H9 (cell line): ENCODE measurements at regions not wholly inside any gene's neighbourhood (a gene's known extent, or its start where the extent isn't known, plus 50 kb on each side); places are given as distances from the start of the nearest gene placed in this dataset.
"Not testable (repeated sequence)": the region's sequence is repeated elsewhere in the genome, so short reads cannot be mapped to it uniquely, and the experiment has no call there.

Experiments
- DNase-seq: peaks from one replicate; pipeline ENCODE4 v3.0.0-alpha.2; 2017
- H2AFZ ChIP-seq: one replicate; pipeline ENCODE4 v1.6.1; 2013; ENCODE audit warnings: mild to moderate bottlenecking, low read length, control low read depth, moderate library complexity
- H2AK5ac ChIP-seq: 2 replicates; pipeline ENCODE4 v1.6.1; 2013; ENCODE audit warnings: low read length, control low read depth, mixed read lengths; ENCODE audit not compliant: insufficient read length
- H2BK120ac ChIP-seq: one replicate; pipeline ENCODE4 v1.6.1; 2013; ENCODE audit warnings: low read depth, mild to moderate bottlenecking, low read length, control low read depth, inconsistent platforms; ENCODE audit not compliant: poor library complexity, severe bottlenecking
- H2BK12ac ChIP-seq: 2 replicates; pipeline ENCODE4 v1.6.1; 2013; ENCODE audit warnings: low read length, control low read depth, mixed read lengths, low read depth; ENCODE audit not compliant: insufficient read length
- H2BK15ac ChIP-seq: 2 replicates; pipeline ENCODE4 v1.6.1; 2013; ENCODE audit warnings: low read depth, low read length, control low read depth
- H2BK20ac ChIP-seq: one replicate; pipeline ENCODE4 v1.6.1; 2013; ENCODE audit warnings: low read depth, mild to moderate bottlenecking, low read length, control low read depth, inconsistent platforms; ENCODE audit not compliant: poor library complexity, severe bottlenecking
- H2BK5ac ChIP-seq: 2 replicates; pipeline ENCODE4 v1.6.1; 2013; ENCODE audit warnings: low read length, control low read depth, mixed read lengths; ENCODE audit not compliant: insufficient read length
- H3K14ac ChIP-seq: 2 replicates; pipeline ENCODE4 v1.6.1; 2013; ENCODE audit warnings: low read length, control low read depth; ENCODE audit not compliant: insufficient read depth
- H3K18ac ChIP-seq: 2 replicates; pipeline ENCODE4 v1.6.1; 2013; ENCODE audit warnings: low read depth, mild to moderate bottlenecking, mixed read lengths, low read length, control low read depth; ENCODE audit not compliant: insufficient read length
- H3K23ac ChIP-seq: 2 replicates; pipeline ENCODE4 v1.6.1; 2013; ENCODE audit warnings: low read length, control low read depth, mixed read lengths, low read depth; ENCODE audit not compliant: insufficient read length
- H3K23me2 ChIP-seq: 2 replicates; pipeline ENCODE4 v1.6.1; 2013; ENCODE audit warnings: low read depth, mild to moderate bottlenecking, mixed read lengths, low read length, control low read depth; ENCODE audit not compliant: insufficient read length, poor library complexity, severe bottlenecking
- H3K27ac ChIP-seq: 2 replicates; pipeline ENCODE4 v1.5.1; 2013; ENCODE audit warnings: low read length, control low read depth, mixed read lengths, low read depth; ENCODE audit not compliant: insufficient read length
- H3K27me3 ChIP-seq: 2 replicates; pipeline ENCODE4 v1.6.1; 2013; ENCODE audit warnings: low read length, control low read depth, inconsistent platforms; ENCODE audit not compliant: insufficient read depth
- H3K4ac ChIP-seq: 2 replicates; pipeline ENCODE4 v1.6.1; 2013; ENCODE audit warnings: low read depth, mild to moderate bottlenecking, control low read depth, inconsistent platforms, low read length, moderate library complexity
- H3K4me1 ChIP-seq: 2 replicates; pipeline ENCODE4 v1.6.1; 2013; ENCODE audit warnings: low read length, control low read depth, inconsistent platforms; ENCODE audit not compliant: insufficient read depth
- H3K4me2 ChIP-seq: 2 replicates; pipeline ENCODE4 v1.6.1; 2013; ENCODE audit warnings: low read length, control low read depth, mixed read lengths; ENCODE audit not compliant: insufficient read length, insufficient read depth
- H3K56ac ChIP-seq: 2 replicates; pipeline ENCODE4 v1.6.1; 2013; ENCODE audit warnings: low read depth, mild to moderate bottlenecking, mixed read lengths, low read length, control low read depth; ENCODE audit not compliant: insufficient read length
- H3K79me1 ChIP-seq: 2 replicates; pipeline ENCODE4 v1.6.1; 2013; ENCODE audit warnings: low read depth, mild to moderate bottlenecking, moderate library complexity, low read length, control low read depth, inconsistent platforms; ENCODE audit not compliant: insufficient read depth, poor library complexity, severe bottlenecking
- H3K79me2 ChIP-seq: 2 replicates; pipeline ENCODE4 v1.6.1; 2013; ENCODE audit warnings: low read length, control low read depth, inconsistent platforms; ENCODE audit not compliant: insufficient read depth
- H3K9ac ChIP-seq: 2 replicates; pipeline ENCODE4 v1.6.1; 2013; ENCODE audit warnings: low read length, control low read depth, mixed read lengths; ENCODE audit not compliant: insufficient read length; ENCODE audit errors: extremely low read depth
- H3K9me3 ChIP-seq: one replicate; pipeline ENCODE4 v1.6.1; 2013; ENCODE audit warnings: low read depth, low read length, inconsistent platforms; ENCODE audit not compliant: control insufficient read depth
- H3T11ph ChIP-seq: one replicate; pipeline ENCODE4 v1.6.1; 2013; ENCODE audit warnings: mild to moderate bottlenecking, low read length, control low read depth, inconsistent platforms
- H4K20me1 ChIP-seq: one replicate; pipeline ENCODE4 v1.6.1; 2013; ENCODE audit not compliant: control insufficient read depth, insufficient read length, insufficient read depth
- H4K5ac ChIP-seq: 2 replicates; pipeline ENCODE4 v1.6.1; 2013; ENCODE audit warnings: low read depth, mild to moderate bottlenecking, mixed read lengths, low read length, control low read depth; ENCODE audit not compliant: insufficient read length
- H4K8ac ChIP-seq: replicated peaks from 2 replicates; pipeline ENCODE4 v1.6.1; 2013; ENCODE audit warnings: low read length, control low read depth, mixed read lengths, low read depth; ENCODE audit not compliant: insufficient read length
- H4K91ac ChIP-seq: 2 replicates; pipeline ENCODE4 v1.6.1; 2013; ENCODE audit warnings: low read depth, mild to moderate bottlenecking, moderate library complexity, mixed read lengths, low read length, control low read depth; ENCODE audit not compliant: insufficient read length
- H3K27ac Mint-ChIP-seq, 3 experiments: 2 replicates in 2 of 3; 3 replicates in 1 of 3; pipeline ENCODE4 v1.8.0; 2020 to 2021; ENCODE audit warnings: mixed read lengths in 3 of 3, mild to moderate bottlenecking in 1 of 3, moderate library complexity in 1 of 3
- H3K27me3 Mint-ChIP-seq: 2 replicates; pipeline ENCODE4 v1.8.0; 2021; ENCODE audit warnings: low read depth, mild to moderate bottlenecking, moderate library complexity, mixed read lengths
- H3K36me3 Mint-ChIP-seq, 3 experiments: 2 replicates in 2 of 3; 3 replicates in 1 of 3; pipeline ENCODE4 v1.8.0; 2020 to 2021; ENCODE audit warnings: low read depth in 3 of 3, mixed read lengths in 3 of 3; ENCODE audit not compliant: insufficient read depth in 1 of 3
- H3K4me1 Mint-ChIP-seq, 2 experiments: 2 replicates each; pipeline ENCODE4 v1.8.0; 2020; ENCODE audit warnings: mixed read lengths in 2 of 2
- H3K4me3 Mint-ChIP-seq, 2 experiments: 2 replicates in 1 of 2; 3 replicates in 1 of 2; pipeline ENCODE4 v1.8.0; 2020 to 2021; ENCODE audit warnings: mild to moderate bottlenecking in 2 of 2, mixed read lengths in 2 of 2, moderate library complexity in 1 of 2
- H3K9me3 Mint-ChIP-seq, 2 experiments: 2 replicates in 1 of 2; 3 replicates in 1 of 2; pipeline ENCODE4 v1.8.0; 2020; ENCODE audit warnings: mild to moderate bottlenecking in 2 of 2, mixed read lengths in 2 of 2, moderate library complexity in 1 of 2
- WGBS: extraction: QIAGEN DNeasy Blood & Tissue Kit; methylation state at CpG from one replicate; pipeline ENCODE4 v1.1.7; 2013; ENCODE audit warnings: missing lambda C conversion rate, low lambda C conversion rate, mixed read lengths; ENCODE audit not compliant: insufficient read length; ENCODE audit errors: extremely low coverage; 5-methylcytosine and 5-hydroxymethylcytosine counted together
- TF ChIP-seq, protein P1 (sequence below): fragments of 200-600 bp; sonication (generic); conservative IDR thresholded peaks from 3 replicates; pipeline ENCODE4 v1.8.0; 2021; ENCODE audit warnings: antibody characterized with exemption, mild to moderate bottlenecking

GRCh38 chrX:1023676-1024075, 188.8 kb downstream of the CRLF2 start:
- no peaks in the 10 kb centered on the region for H4K20me1 ChIP-seq
- H3K14ac ChIP-seq, result no peak overlapping the region
- H3K4me3 Mint-ChIP-seq, result no peak overlapping the region
- WGBS, result no CpG with 5 or more reads among the region's 12 CpGs
- peaks cover 0 to 7% of the 10 kb centered on the region in 2 experiments; a peak in 1 of 5 replicates for H3K9me3 Mint-ChIP-seq
- H3K27me3 ChIP-seq, result no peaks in the 10 kb centered on the region
- no peak overlapping the region for H3K56ac ChIP-seq
- no peak overlapping the region for H3K9ac ChIP-seq
- H3K27me3 Mint-ChIP-seq, result peaks cover 3% of the 10 kb centered on the region
- H3K9me3 ChIP-seq, result peaks cover 6% of the 10 kb centered on the region
- H3K79me2 ChIP-seq, result no peaks in the 10 kb centered on the region
- peaks cover 7 to 19% of the 10 kb centered on the region in 2 experiments; a peak in 3 of 4 replicates for H3K4me1 Mint-ChIP-seq
- H2AK5ac ChIP-seq, result no peak overlapping the region
- no peaks in the 10 kb centered on the region for H3K23me2 ChIP-seq
- H3K27ac Mint-ChIP-seq, result peak overlapping the region in 1 of 3 experiments; percentile 89; a peak in 3 of 7 replicates
- H4K91ac ChIP-seq, result no peak overlapping the region
- H3T11ph ChIP-seq, result no peak overlapping the region
- no peak overlapping the region for H2BK5ac ChIP-seq
- no peak overlapping the region for H3K4ac ChIP-seq
- H3K36me3 Mint-ChIP-seq, result no peaks in the 10 kb centered on the region; a peak in 2 of 7 replicates
- no peak overlapping the region for H2AFZ ChIP-seq
- no peaks in the 10 kb centered on the region for H3K79me1 ChIP-seq
- H2BK12ac ChIP-seq, result no peak overlapping the region
- H4K8ac ChIP-seq, result no peak overlapping the region
- TF ChIP-seq, protein P1, sequence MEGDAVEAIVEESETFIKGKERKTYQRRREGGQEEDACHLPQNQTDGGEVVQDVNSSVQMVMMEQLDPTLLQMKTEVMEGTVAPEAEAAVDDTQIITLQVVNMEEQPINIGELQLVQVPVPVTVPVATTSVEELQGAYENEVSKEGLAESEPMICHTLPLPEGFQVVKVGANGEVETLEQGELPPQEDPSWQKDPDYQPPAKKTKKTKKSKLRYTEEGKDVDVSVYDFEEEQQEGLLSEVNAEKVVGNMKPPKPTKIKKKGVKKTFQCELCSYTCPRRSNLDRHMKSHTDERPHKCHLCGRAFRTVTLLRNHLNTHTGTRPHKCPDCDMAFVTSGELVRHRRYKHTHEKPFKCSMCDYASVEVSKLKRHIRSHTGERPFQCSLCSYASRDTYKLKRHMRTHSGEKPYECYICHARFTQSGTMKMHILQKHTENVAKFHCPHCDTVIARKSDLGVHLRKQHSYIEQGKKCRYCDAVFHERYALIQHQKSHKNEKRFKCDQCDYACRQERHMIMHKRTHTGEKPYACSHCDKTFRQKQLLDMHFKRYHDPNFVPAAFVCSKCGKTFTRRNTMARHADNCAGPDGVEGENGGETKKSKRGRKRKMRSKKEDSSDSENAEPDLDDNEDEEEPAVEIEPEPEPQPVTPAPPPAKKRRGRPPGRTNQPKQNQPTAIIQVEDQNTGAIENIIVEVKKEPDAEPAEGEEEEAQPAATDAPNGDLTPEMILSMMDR, result no peak
- H3K4me1 ChIP-seq, result no peaks in the 10 kb centered on the region
- H3K27ac ChIP-seq, result no peak overlapping the region
- H4K5ac ChIP-seq, result no peak overlapping the region
- no peak for DNase-seq
- H3K4me2 ChIP-seq, result no peak overlapping the region
- no peak overlapping the region for H3K18ac ChIP-seq
- no peak overlapping the region for H2BK120ac ChIP-seq
- no peak overlapping the region for H2BK15ac ChIP-seq
- no peak overlapping the region for H3K23ac ChIP-seq
- H2BK20ac ChIP-seq, result no peak overlapping the region

DNA sequence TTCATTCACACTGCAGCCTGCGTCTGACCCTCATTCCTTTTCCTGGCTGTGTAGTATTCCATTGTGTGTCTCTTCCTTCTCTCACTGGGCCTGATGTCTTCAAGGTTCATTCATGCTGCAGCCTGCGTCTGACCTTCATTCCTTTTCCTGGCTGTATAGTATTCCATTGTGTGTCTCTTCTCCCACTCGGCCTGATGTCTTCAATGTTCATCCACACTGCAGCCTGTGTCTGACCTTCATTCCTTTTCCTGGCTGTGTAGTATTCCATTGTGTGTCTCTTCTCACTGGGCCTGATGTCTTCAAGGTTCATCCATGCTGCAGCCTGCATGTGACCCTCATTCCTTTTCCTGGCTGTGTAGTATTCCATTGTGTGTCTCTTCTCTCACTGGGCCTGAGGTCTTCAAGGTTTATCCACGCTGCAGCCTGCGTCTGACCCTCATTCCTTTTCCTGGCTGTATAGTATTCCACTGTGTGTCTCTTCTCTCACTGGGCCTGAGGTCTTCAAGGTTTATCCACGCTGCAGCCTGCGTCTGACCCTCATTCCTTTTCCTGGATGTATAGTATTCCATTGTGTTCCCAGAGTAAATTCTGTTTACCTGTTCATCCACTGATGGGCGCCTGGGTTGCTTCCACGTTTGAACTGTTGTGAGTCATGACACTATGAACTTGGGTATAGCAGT, 191.0 kb downstream of the CRLF2 start:
- H3K4ac ChIP-seq, H3K4me3 Mint-ChIP-seq, DNase-seq, H3K9me3 Mint-ChIP-seq, H3K23me2 ChIP-seq, H2BK12ac ChIP-seq, H3K23ac ChIP-seq, H3K79me2 ChIP-seq, H2BK15ac ChIP-seq, H3K14ac ChIP-seq, H4K91ac ChIP-seq, H3K27me3 Mint-ChIP-seq, H3K79me1 ChIP-seq, H2BK5ac ChIP-seq, H3K56ac ChIP-seq, H3K27ac Mint-ChIP-seq, H2BK20ac ChIP-seq, H4K20me1 ChIP-seq, H4K8ac ChIP-seq, H3K9ac ChIP-seq, H3K18ac ChIP-seq, H3K4me2 ChIP-seq, H3T11ph ChIP-seq, H2BK120ac ChIP-seq, H3K36me3 Mint-ChIP-seq, H4K5ac ChIP-seq, H2AFZ ChIP-seq, H3K9me3 ChIP-seq, H3K27me3 ChIP-seq, H3K27ac ChIP-seq, H3K4me1 ChIP-seq, H2AK5ac ChIP-seq: not testable (repeated sequence)
- peaks cover 7 to 10% of the 10 kb centered on the region in 2 experiments; a peak in 3 of 4 replicates for H3K4me1 Mint-ChIP-seq
- no CpG with 5 or more reads among the region's 9 CpGs for WGBS
